ENCODE measurements at regions not wholly inside any gene's neighbourhood (a gene's known extent, or its start where the extent isn't known, plus 50 kb on each side); places are given as distances from the start of the nearest gene placed in this dataset.

DNA sequence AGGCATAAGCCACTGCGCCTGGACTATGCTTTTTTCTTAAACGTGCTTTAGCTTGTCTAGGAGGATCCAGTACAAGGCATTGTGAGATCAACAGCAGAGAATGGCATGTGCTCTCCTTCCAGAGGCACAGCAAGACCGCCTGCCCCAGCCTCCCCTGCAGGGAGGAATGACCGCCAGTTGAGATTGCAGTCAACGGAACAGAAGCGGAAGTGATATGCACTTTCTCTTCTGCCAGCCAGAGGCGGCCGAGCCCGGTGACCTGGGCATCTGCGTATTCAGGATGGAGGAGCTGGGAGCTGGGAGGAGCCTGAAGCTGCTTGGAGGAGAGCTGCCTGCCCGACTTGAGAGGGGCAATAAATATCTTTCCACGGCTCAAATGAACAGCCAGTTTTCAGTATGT, 243.0 kb downstream of the CTTN start:
- TF ChIP-seq EP300 (IDR thresholded peaks at IDR 0.05; ENCODE audit: borderline replicate concordance) (no peak), TCF12 (IDR thresholded peaks at IDR 0.05; ENCODE audit: low read depth) (no peak), TAF1 (IDR thresholded peaks at IDR 0.05; ENCODE audit: low read depth) (no peak), CEBPB (IDR thresholded peaks at IDR 0.05) (no peak), EGR1 (IDR thresholded peaks at IDR 0.05) (no peak)
